ENCODE measurements at regions not wholly inside any gene's neighbourhood (a gene's known extent, or its start where the extent isn't known, plus 50 kb on each side); places are given as distances from the start of the nearest gene placed in this dataset.

- no peak for DNase-seq (ENCODE audit: low spot score)
- in situ Hi-C loops (cut with MboI; ENCODE audit: low sequenced_read_pairs, unreplicated experiment), result no loop called here
- TF ChIP-seq CTCF (IDR thresholded peaks at IDR 0.05; ENCODE audit: borderline replicate concordance, control extremely low read depth, extremely low read depth, insufficient read depth, missing control alignments), result no peak
These were observed 491.3 kb downstream of the RPS24 start for GRCh38 chr10:78524941-78525340.

GRCh38 chr10:78526347-78526746 is 492.7 kb downstream of the RPS24 start:
- in situ Hi-C loops (cut with MboI; ENCODE audit: low sequenced_read_pairs, unreplicated experiment), result no loop called here
- TF ChIP-seq CTCF (IDR thresholded peaks at IDR 0.05; ENCODE audit: borderline replicate concordance, control extremely low read depth, extremely low read depth, insufficient read depth, missing control alignments), result no peak

GRCh38 chr10:78527296-78527695 is 493.6 kb downstream of the RPS24 start:
- no peak for DNase-seq (ENCODE audit: low spot score)
- in situ Hi-C loops (cut with MboI; ENCODE audit: low sequenced_read_pairs, unreplicated experiment), result no loop called here
- no peak for TF ChIP-seq CTCF (IDR thresholded peaks at IDR 0.05; ENCODE audit: borderline replicate concordance, control extremely low read depth, extremely low read depth, insufficient read depth, missing control alignments)

More at GRCh38 chr10:78526347-78526746, 492.7 kb downstream of the RPS24 start:
- DNase-seq (ENCODE audit: low spot score), result no peak

- in situ Hi-C loops (cut with MboI; ENCODE audit: low sequenced_read_pairs, unreplicated experiment), result no loop called here
- no peak for TF ChIP-seq CTCF (IDR thresholded peaks at IDR 0.05; ENCODE audit: borderline replicate concordance, control extremely low read depth, extremely low read depth, insufficient read depth, missing control alignments)
- DNase-seq (ENCODE audit: low spot score), result no peak
These were observed 495.1 kb downstream of the RPS24 start for GRCh38 chr10:78528749-78529204.

- no peak for DNase-seq (ENCODE audit: low spot score)
- in situ Hi-C loops (cut with MboI; ENCODE audit: low sequenced_read_pairs, unreplicated experiment), result no loop called here
- TF ChIP-seq CTCF (IDR thresholded peaks at IDR 0.05; ENCODE audit: borderline replicate concordance, control extremely low read depth, extremely low read depth, insufficient read depth, missing control alignments), result no peak
These were observed 495.6 kb downstream of the RPS24 start for GRCh38 chr10:78529262-78529661.

- TF ChIP-seq CTCF (IDR thresholded peaks at IDR 0.05; ENCODE audit: borderline replicate concordance, control extremely low read depth, extremely low read depth, insufficient read depth, missing control alignments), result no peak
- in situ Hi-C loops (cut with MboI; ENCODE audit: low sequenced_read_pairs, unreplicated experiment), result no loop called here
- DNase-seq (ENCODE audit: low spot score), result no peak
These were observed 497.4 kb downstream of the RPS24 start for GRCh38 chr10:78531088-78531487.

Measured in GM13976 (cell line).